Ishikawa (cell line): ENCODE measurements at regions not wholly inside any gene's neighbourhood (a gene's known extent, or its start where the extent isn't known, plus 50 kb on each side); places are given as distances from the start of the nearest gene placed in this dataset.

Source experiments
- EGR1 ChIP-seq: IDR thresholded peaks from 2 replicates; pipeline ENCODE4 v1.6.1; 2012
- TF ChIP-seq, protein P1 (sequence below): IDR thresholded peaks from 2 replicates; pipeline ENCODE4 v1.6.1; 2012

DNA sequence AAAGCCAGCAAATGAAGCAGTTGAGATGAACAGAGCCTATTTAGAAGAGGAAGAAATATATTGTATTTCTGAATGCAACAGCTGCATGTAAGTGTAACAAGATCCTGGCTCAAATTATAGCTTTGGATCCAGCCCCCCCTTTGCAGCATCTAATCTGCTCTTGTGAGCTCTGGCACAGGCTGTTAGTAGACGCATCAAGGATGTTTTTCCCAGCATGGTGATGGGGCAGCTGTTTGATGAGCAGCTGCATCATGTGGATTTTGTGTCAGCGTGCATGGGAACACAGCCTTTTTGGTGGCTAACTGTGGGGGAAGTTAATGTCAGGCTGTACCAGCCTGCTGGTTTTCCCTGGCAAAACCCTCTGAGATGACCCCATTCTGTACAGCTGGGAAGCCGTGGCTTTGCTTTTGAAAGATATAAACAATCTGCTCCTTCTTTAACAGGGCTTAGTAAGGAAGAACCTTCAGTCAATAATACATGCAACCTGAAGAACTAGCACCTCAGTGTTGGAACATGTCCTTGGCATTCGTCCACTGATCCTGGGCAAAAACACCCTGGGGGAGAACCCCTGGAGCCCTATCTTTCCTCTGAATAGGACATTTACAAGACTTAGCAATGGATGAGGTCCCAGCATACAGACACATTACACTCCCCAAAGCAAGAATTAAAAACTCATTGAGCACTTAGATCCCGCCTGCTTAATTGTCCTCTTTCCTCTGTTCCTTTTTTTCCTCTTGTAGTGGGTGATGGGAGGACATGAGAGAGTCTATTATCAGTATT, 70.6 kb downstream of the NPS start:
- TF ChIP-seq EGR1, result no peak
- TF ChIP-seq, protein P1, sequence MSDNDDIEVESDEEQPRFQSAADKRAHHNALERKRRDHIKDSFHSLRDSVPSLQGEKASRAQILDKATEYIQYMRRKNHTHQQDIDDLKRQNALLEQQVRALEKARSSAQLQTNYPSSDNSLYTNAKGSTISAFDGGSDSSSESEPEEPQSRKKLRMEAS, result no peak
